Nephron (organoid): ENCODE measurements at regions not wholly inside any gene's neighbourhood (a gene's known extent, or its start where the extent isn't known, plus 50 kb on each side); places are given as distances from the start of the nearest gene placed in this dataset.
"Not testable (repeated sequence)": the region's sequence is repeated elsewhere in the genome, so short reads cannot be mapped to it uniquely, and the experiment has no call there.

Experiments used
- H3K27ac Mint-ChIP-seq, 3 experiments: 2 replicates each; pipeline ENCODE4 v1.8.0; 2020; ENCODE audit warnings: mixed read lengths in 3 of 3, mild to moderate bottlenecking in 2 of 3, moderate library complexity in 1 of 3
- H3K27me3 Mint-ChIP-seq: 2 replicates; pipeline ENCODE4 v1.8.0; 2021; ENCODE audit warnings: low read depth, mild to moderate bottlenecking, moderate library complexity, mixed read lengths
- H3K36me3 Mint-ChIP-seq: 2 replicates; pipeline ENCODE4 v1.8.0; 2020; ENCODE audit warnings: low read depth, mixed read lengths
- H3K4me1 Mint-ChIP-seq: 2 replicates; pipeline ENCODE4 v1.8.0; 2020; ENCODE audit warnings: mixed read lengths
- H3K4me3 Mint-ChIP-seq, 3 experiments: 2 replicates each; pipeline ENCODE4 v1.8.0; 2020; ENCODE audit warnings: mild to moderate bottlenecking in 3 of 3, mixed read lengths in 3 of 3, moderate library complexity in 2 of 3
- H3K9me3 Mint-ChIP-seq: 2 replicates; pipeline ENCODE4 v1.8.0; 2020; ENCODE audit warnings: mixed read lengths
- TF ChIP-seq, protein P1 (sequence below), 3 experiments: fragments of 200-600 bp; sonication (generic); IDR thresholded peaks; one replicate each; pipeline ENCODE4 v1.5.0; 2021; ENCODE audit warnings: antibody characterized with exemption in 3 of 3; ENCODE audit not compliant: unreplicated experiment in 3 of 3

DNA sequence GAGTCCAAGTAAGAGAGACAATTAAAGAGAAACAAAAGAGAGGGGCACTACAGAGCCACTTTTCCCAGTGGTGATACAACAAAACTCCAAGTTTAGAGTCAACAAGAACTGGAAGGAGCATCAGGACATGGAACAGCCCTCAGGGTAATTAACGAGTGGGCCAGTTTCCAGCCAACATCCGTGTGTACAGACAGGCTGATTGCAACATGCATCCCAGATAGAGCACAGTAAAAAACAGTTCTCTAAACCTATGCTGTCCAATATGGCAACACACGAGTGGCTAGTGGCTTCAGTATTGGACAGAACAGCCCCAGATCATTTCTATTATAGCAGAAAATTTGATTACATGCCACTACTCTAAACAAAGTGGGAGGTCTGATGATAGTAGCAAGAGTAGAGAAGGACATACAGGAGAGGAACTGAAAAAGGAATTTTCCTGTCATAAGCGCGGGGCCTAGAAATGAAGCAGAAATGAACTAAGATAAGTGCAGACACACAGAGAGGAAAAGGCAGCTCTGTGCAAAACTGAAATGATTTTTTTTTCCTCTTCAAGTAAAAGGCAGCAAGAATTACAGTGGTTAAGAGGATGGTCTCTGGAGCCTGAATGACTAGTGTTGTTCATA is 175.6 kb upstream of the CCNG1 start:
- Mint-ChIP-seq H3K4me1 (no peaks in the 10 kb centered on the region), H3K9me3 (no peaks in the 10 kb centered on the region), H3K36me3 (no peaks in the 10 kb centered on the region), H3K27me3 (no peaks in the 10 kb centered on the region), H3K4me3 (no peak overlapping the region), H3K27ac (no peak overlapping the region)
- TF ChIP-seq, protein P1, sequence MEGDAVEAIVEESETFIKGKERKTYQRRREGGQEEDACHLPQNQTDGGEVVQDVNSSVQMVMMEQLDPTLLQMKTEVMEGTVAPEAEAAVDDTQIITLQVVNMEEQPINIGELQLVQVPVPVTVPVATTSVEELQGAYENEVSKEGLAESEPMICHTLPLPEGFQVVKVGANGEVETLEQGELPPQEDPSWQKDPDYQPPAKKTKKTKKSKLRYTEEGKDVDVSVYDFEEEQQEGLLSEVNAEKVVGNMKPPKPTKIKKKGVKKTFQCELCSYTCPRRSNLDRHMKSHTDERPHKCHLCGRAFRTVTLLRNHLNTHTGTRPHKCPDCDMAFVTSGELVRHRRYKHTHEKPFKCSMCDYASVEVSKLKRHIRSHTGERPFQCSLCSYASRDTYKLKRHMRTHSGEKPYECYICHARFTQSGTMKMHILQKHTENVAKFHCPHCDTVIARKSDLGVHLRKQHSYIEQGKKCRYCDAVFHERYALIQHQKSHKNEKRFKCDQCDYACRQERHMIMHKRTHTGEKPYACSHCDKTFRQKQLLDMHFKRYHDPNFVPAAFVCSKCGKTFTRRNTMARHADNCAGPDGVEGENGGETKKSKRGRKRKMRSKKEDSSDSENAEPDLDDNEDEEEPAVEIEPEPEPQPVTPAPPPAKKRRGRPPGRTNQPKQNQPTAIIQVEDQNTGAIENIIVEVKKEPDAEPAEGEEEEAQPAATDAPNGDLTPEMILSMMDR (IDR thresholded peaks at IDR 0.05; ENCODE audit: unreplicated experiment in 3 of 3): no peak

DNA sequence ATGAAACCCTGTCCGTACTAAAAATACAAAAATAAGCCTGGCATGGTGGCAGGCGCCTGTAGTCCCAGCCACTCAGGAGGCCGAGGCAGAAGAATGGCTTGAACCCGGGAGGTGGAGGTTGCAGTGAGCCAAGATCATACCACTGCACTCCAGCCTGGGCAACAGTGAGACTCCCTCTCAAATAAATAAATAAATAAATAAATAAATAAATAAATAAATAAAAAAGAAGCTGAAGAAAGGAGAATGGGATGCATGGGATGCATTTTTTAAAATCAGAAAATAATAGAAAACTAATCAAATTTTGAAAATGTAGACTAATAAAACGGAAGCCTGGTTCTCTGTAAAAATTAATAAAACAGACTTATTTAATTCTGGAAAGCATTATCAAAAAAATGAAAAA is 171.1 kb upstream of the CCNG1 start:
- H3K4me1 Mint-ChIP-seq, H3K36me3 Mint-ChIP-seq, H3K4me3 Mint-ChIP-seq, H3K27ac Mint-ChIP-seq, H3K27me3 Mint-ChIP-seq, H3K9me3 Mint-ChIP-seq: not testable (repeated sequence)

- H3K4me1 Mint-ChIP-seq: no peaks in the 10 kb centered on the region
- TF ChIP-seq, protein P1 (IDR thresholded peaks at IDR 0.05; ENCODE audit: unreplicated experiment in 3 of 3): peak; percentile 40 to 57 (median 43)
- no peaks in the 10 kb centered on the region for H3K36me3 Mint-ChIP-seq
- H3K27ac Mint-ChIP-seq: no peak overlapping the region
- peaks cover 2% of the 10 kb centered on the region for H3K9me3 Mint-ChIP-seq
- no peaks in the 10 kb centered on the region for H3K27me3 Mint-ChIP-seq
- H3K4me3 Mint-ChIP-seq: no peak overlapping the region
Observed at GRCh38 chr5:163269624-163270023, 167.8 kb upstream of the CCNG1 start.

GRCh38 chr5:163276466-163276865 is 160.9 kb upstream of the CCNG1 start:
- H3K4me1 Mint-ChIP-seq: no peaks in the 10 kb centered on the region
- H3K27ac Mint-ChIP-seq: no peak overlapping the region
- H3K9me3 Mint-ChIP-seq: peaks cover 2% of the 10 kb centered on the region
- H3K4me3 Mint-ChIP-seq: no peak overlapping the region
- no peaks in the 10 kb centered on the region for H3K36me3 Mint-ChIP-seq
- TF ChIP-seq, protein P1 (IDR thresholded peaks at IDR 0.05; ENCODE audit: unreplicated experiment in 3 of 3): no peak
- H3K27me3 Mint-ChIP-seq: no peaks in the 10 kb centered on the region

- H3K27me3 Mint-ChIP-seq, H3K9me3 Mint-ChIP-seq, H3K27ac Mint-ChIP-seq, H3K4me3 Mint-ChIP-seq, H3K4me1 Mint-ChIP-seq, H3K36me3 Mint-ChIP-seq: not testable (repeated sequence)
Observed at GRCh38 chr5:163280897-163281296, 156.5 kb upstream of the CCNG1 start.

GRCh38 chr5:163281512-163281911 is 155.9 kb upstream of the CCNG1 start:
- H3K9me3 Mint-ChIP-seq: no peaks in the 10 kb centered on the region
- no peaks in the 10 kb centered on the region for H3K36me3 Mint-ChIP-seq
- TF ChIP-seq, protein P1 (IDR thresholded peaks at IDR 0.05; ENCODE audit: unreplicated experiment in 3 of 3): no peak
- no peaks in the 10 kb centered on the region for H3K27me3 Mint-ChIP-seq
- no peak overlapping the region for H3K4me3 Mint-ChIP-seq
- no peak overlapping the region for H3K27ac Mint-ChIP-seq
- H3K4me1 Mint-ChIP-seq: no peaks in the 10 kb centered on the region

DNA sequence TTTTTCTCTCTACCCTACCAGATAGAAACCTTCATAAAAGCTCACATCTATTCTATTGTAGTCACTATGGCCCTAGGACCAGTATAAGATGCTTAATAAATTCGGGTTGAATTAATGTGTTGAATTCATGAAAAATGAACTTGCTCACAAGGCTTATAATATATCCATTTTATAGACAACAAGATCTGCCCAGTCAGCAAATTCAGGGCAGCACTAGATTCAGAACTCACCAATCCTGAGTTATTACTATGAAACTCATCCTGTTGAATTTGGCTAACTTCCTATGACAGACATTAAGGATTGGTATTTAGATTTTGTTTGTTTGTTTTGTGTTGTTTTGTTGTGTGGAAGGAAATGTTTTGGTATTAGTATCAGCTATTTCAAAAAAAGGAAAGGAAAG is 143.6 kb upstream of the CCNG1 start:
- H3K4me1 Mint-ChIP-seq: no peaks in the 10 kb centered on the region
- TF ChIP-seq, protein P1 (IDR thresholded peaks at IDR 0.05; ENCODE audit: unreplicated experiment in 3 of 3): no peak
- no peaks in the 10 kb centered on the region for H3K36me3 Mint-ChIP-seq
- H3K27ac Mint-ChIP-seq: no peak overlapping the region
- H3K9me3 Mint-ChIP-seq: no peaks in the 10 kb centered on the region
- H3K27me3 Mint-ChIP-seq: no peaks in the 10 kb centered on the region
- H3K4me3 Mint-ChIP-seq: no peak overlapping the region
